ENCODE measurements at regions not wholly inside any gene's neighbourhood (a gene's known extent, or its start where the extent isn't known, plus 50 kb on each side); places are given as distances from the start of the nearest gene placed in this dataset.

- no peak overlapping the region for H3K27ac ChIP-seq (replicated peaks in 1 of 4)
- H3K27me3 ChIP-seq: no peaks in the 10 kb centered on the region
- TF ChIP-seq POLR2AphosphoS5 (IDR thresholded peaks at IDR 0.05): no peak
- no peak for TF ChIP-seq POLR2A (IDR thresholded peaks at IDR 0.05; ENCODE audit: low read depth)
- no peak for TF ChIP-seq CTCF (IDR thresholded peaks at IDR 0.05)
- no peak for TF ChIP-seq EP300 (IDR thresholded peaks at IDR 0.05)
- whole genome bisulfite sequencing: 0% methylated on average over 1 of the region's 1 CpG
- DNase-seq (ENCODE audit: extremely low spot score): no peak
- H3K36me3 ChIP-seq: no peaks in the 10 kb centered on the region
- intact Hi-C loops (cut with DNase I): no loop called here
- no peak overlapping the region for H3K4me3 ChIP-seq
- H3K4me1 ChIP-seq: no peaks in the 10 kb centered on the region
- peaks cover 0 to 3% (median 0%) of the 10 kb centered on the region in 4 donors for H3K9me3 ChIP-seq
These were observed 209.6 kb downstream of the TFAP2B start for GRCh38 chr6:51028276-51028675.

- Histone ChIP-seq H3K9me3 (peaks cover 0 to 7% (median 0%) of the 10 kb centered on the region in 4 donors), H3K36me3 (no peaks in the 10 kb centered on the region), H3K27me3 (no peaks in the 10 kb centered on the region), H3K4me1 (no peaks in the 10 kb centered on the region), H3K27ac (replicated peaks in 1 of 4) (no peak overlapping the region), H3K4me3 (no peak overlapping the region)
- no peak for TF ChIP-seq EP300 (IDR thresholded peaks at IDR 0.05)
- no peak for TF ChIP-seq POLR2AphosphoS5 (IDR thresholded peaks at IDR 0.05)
- no peak for TF ChIP-seq CTCF (IDR thresholded peaks at IDR 0.05)
- no peak for TF ChIP-seq POLR2A (IDR thresholded peaks at IDR 0.05; ENCODE audit: low read depth)
- intact Hi-C loops (cut with DNase I): no loop called here
- WGBS: 10% methylated on average over 1 of the region's 1 CpG
- DNase-seq (ENCODE audit: extremely low spot score): no peak
These were observed 210.9 kb downstream of the TFAP2B start for GRCh38 chr6:51029561-51029960.

GRCh38 chr6:51045548-51045947 is 226.9 kb downstream of the TFAP2B start:
- no peak for DNase-seq (ENCODE audit: extremely low spot score)
- TF ChIP-seq CTCF (IDR thresholded peaks at IDR 0.05) (no peak), EP300 (IDR thresholded peaks at IDR 0.05) (no peak)
- H3K27ac ChIP-seq (replicated peaks in 1 of 4): no peak overlapping the region
- H3K4me1 ChIP-seq: no peaks in the 10 kb centered on the region
- 87% methylated on average over 2 of the region's 2 CpGs for WGBS
- no peak overlapping the region for H3K4me3 ChIP-seq
- no peaks in the 10 kb centered on the region for H3K27me3 ChIP-seq
- intact Hi-C loops (cut with DNase I): no loop called here
- H3K9me3 ChIP-seq: no peaks in the 10 kb centered on the region
- no peaks in the 10 kb centered on the region for H3K36me3 ChIP-seq

GRCh38 chr6:51049288-51049982 is 230.8 kb downstream of the TFAP2B start:
- 84% methylated on average over 3 of the region's 3 CpGs for WGBS
- no peak overlapping the region for H3K4me3 ChIP-seq
- H3K27ac ChIP-seq (replicated peaks in 1 of 4): no peak overlapping the region
- TF ChIP-seq EP300 (IDR thresholded peaks at IDR 0.05) (no peak), CTCF (IDR thresholded peaks at IDR 0.05) (no peak), POLR2AphosphoS5 (IDR thresholded peaks at IDR 0.05) (no peak), POLR2A (IDR thresholded peaks at IDR 0.05; ENCODE audit: low read depth) (no peak)
- no peak for DNase-seq (ENCODE audit: extremely low spot score)
- peaks cover 0 to 4% (median 0%) of the 10 kb centered on the region in 4 donors for H3K9me3 ChIP-seq
- no peaks in the 10 kb centered on the region for H3K27me3 ChIP-seq
- intact Hi-C loops (cut with DNase I): no loop called here
- no peaks in the 10 kb centered on the region for H3K36me3 ChIP-seq
- H3K4me1 ChIP-seq: no peaks in the 10 kb centered on the region
